Activated B cell treated with CpG ODN at 0.5 μM for 24 hours (primary cell): ENCODE measurements at regions not wholly inside any gene's neighbourhood (a gene's known extent, or its start where the extent isn't known, plus 50 kb on each side); places are given as distances from the start of the nearest gene placed in this dataset.

Source experiments
- ATAC-seq: fragments of 200-7000 bp; cut with Tn5 transposase; one replicate; pipeline ENCODE4 v1.10.0; 2021; ENCODE audit warnings: low read depth, mild to moderate bottlenecking, moderate library complexity
- CTCF ChIA-PET: fragments of 350-600 bp; sonication (Branson Sonifier 250); formaldehyde crosslinking; loops from one replicate; lab custom pipeline; 2021; ENCODE audit warnings: antibody characterized with exemption; lab: Charles Lee
- POLR2A ChIA-PET: fragments of 350-600 bp; sonication (Branson Sonifier 250); formaldehyde crosslinking; loops from one replicate; lab custom pipeline; 2021; ENCODE audit warnings: antibody characterized with exemption; lab: Charles Lee
- DNase-seq: peaks from one replicate; pipeline ENCODE4 v3.0.0; 2022
- H3K27ac Mint-ChIP-seq: one replicate; pipeline ENCODE4 v1.8.0; 2020; ENCODE audit warnings: mixed read lengths
- H3K27me3 Mint-ChIP-seq: one replicate; pipeline ENCODE4 v1.8.0; 2021; ENCODE audit warnings: mixed read lengths
- H3K36me3 Mint-ChIP-seq: one replicate; pipeline ENCODE4 v1.8.0; 2021; ENCODE audit warnings: low read depth, mixed read lengths
- H3K4me1 Mint-ChIP-seq: one replicate; pipeline ENCODE4 v1.8.0; 2021; ENCODE audit warnings: mixed read lengths
- H3K4me3 Mint-ChIP-seq: one replicate; pipeline ENCODE4 v1.8.0; 2020; ENCODE audit warnings: mild to moderate bottlenecking, mixed read lengths
- H3K9me3 Mint-ChIP-seq: one replicate; pipeline ENCODE4 v1.8.0; 2020; ENCODE audit warnings: mixed read lengths
- intact Hi-C: fragments of 100-400 bp; cut with micrococcal nuclease; formaldehyde crosslinking; loops from one replicate; pipeline ENCODE4 v1.15.1; 2024
- TF ChIP-seq, protein P1 (sequence below): fragments of 200-600 bp; IDR thresholded peaks from one replicate; pipeline ENCODE4 v1.8.0; 2022; ENCODE audit warnings: antibody characterized with exemption, mild to moderate bottlenecking

DNA sequence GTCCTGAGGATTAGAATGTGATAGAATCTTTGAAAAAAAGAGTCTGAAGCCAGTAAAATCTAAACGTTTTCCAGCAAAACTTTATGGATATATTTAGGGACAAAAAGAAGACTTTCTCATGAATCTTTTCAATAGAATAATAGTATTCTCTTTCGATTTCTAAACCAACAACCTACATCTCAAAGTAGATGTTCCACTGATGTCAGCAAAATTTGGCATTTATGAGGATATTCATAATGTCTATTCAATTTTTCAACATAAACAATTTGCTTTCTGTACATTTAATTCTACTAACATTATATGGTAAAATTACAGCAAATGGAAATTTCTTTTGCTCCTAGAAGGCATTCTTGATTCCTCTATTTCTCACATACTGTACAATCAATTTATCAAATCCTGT is 886.5 kb downstream of the CENPC start:
- intact Hi-C loops = no loop called here
- Mint-ChIP-seq H3K4me3 (no peak overlapping the region), H3K27ac (no peak overlapping the region), H3K36me3 (no peaks in the 10 kb centered on the region), H3K27me3 (no peaks in the 10 kb centered on the region), H3K9me3 (no peaks in the 10 kb centered on the region), H3K4me1 (no peaks in the 10 kb centered on the region)
- DNase-seq (no peak), ATAC-seq (no peak)
- TF ChIP-seq, protein P1, sequence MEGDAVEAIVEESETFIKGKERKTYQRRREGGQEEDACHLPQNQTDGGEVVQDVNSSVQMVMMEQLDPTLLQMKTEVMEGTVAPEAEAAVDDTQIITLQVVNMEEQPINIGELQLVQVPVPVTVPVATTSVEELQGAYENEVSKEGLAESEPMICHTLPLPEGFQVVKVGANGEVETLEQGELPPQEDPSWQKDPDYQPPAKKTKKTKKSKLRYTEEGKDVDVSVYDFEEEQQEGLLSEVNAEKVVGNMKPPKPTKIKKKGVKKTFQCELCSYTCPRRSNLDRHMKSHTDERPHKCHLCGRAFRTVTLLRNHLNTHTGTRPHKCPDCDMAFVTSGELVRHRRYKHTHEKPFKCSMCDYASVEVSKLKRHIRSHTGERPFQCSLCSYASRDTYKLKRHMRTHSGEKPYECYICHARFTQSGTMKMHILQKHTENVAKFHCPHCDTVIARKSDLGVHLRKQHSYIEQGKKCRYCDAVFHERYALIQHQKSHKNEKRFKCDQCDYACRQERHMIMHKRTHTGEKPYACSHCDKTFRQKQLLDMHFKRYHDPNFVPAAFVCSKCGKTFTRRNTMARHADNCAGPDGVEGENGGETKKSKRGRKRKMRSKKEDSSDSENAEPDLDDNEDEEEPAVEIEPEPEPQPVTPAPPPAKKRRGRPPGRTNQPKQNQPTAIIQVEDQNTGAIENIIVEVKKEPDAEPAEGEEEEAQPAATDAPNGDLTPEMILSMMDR = no peak
- ChIA-PET POLR2A (no interaction called here), CTCF (no interaction called here)

GRCh38 chr4:66655505-66655904 is 889.8 kb downstream of the CENPC start:
- intact Hi-C loops = no loop called here
- Mint-ChIP-seq H3K27ac (no peak overlapping the region), H3K9me3 (no peaks in the 10 kb centered on the region), H3K27me3 (no peaks in the 10 kb centered on the region), H3K4me1 (no peaks in the 10 kb centered on the region), H3K4me3 (no peak overlapping the region), H3K36me3 (no peaks in the 10 kb centered on the region)
- CTCF ChIA-PET = no interaction called here
- ATAC-seq (no peak), DNase-seq (no peak)
- POLR2A ChIA-PET = no interaction called here
- TF ChIP-seq, protein P1 = no peak

DNA sequence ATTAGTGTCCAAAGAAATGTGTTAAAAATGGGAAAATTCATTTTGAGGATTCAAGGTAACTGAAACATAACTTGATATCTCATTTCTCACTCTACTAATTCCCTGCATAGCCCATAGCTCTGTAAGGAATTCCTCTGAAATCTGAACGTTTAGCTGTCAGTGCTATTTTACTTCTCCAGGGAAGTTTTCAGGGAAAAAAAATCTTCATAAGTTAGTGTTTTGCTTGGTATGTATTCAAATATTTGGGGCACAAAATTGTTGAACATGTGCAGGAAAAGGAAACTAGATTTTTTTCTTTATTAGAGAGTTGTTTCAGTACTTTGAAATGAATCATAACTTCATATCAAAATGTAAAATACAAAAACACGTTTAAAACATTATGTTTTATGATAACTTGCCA is 891.4 kb downstream of the CENPC start:
- no peaks in the 10 kb centered on the region for H3K36me3 Mint-ChIP-seq
- no peaks in the 10 kb centered on the region for H3K9me3 Mint-ChIP-seq
- POLR2A ChIA-PET = no interaction called here
- no peak for ATAC-seq
- no peak overlapping the region for H3K4me3 Mint-ChIP-seq
- intact Hi-C loops = no loop called here
- no peak for DNase-seq
- CTCF ChIA-PET = no interaction called here
- no peak overlapping the region for H3K27ac Mint-ChIP-seq
- H3K27me3 Mint-ChIP-seq = no peaks in the 10 kb centered on the region
- no peaks in the 10 kb centered on the region for H3K4me1 Mint-ChIP-seq
- TF ChIP-seq, protein P1 = no peak

DNA sequence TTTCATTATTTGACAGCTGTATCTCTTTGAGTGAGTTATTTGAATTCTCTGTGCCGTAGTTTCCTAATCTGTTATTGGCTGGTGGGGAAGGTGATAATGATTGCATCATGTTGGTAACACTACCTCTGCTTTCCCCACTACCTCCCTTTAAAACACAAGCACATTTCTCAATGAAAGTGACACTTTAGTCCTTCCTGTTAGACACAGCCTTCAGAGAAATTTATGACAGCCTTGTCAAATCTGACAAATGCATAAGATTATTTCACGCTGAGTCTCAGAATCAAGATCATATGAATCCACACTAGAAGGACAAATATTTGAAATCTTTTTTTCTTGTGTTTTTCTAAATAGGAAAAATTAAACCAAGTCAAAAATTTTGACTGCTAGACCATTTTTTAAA is 896.1 kb downstream of the CENPC start:
- DNase-seq (no peak), ATAC-seq (no peak)
- intact Hi-C loops = no loop called here
- no peaks in the 10 kb centered on the region for H3K36me3 Mint-ChIP-seq
- H3K4me1 Mint-ChIP-seq = no peaks in the 10 kb centered on the region
- H3K27ac Mint-ChIP-seq = no peak overlapping the region
- H3K4me3 Mint-ChIP-seq = no peak overlapping the region
- no peaks in the 10 kb centered on the region for H3K9me3 Mint-ChIP-seq
- TF ChIP-seq, protein P1 = no peak
- CTCF ChIA-PET = no interaction called here
- H3K27me3 Mint-ChIP-seq = no peaks in the 10 kb centered on the region
- POLR2A ChIA-PET = no interaction called here

DNA sequence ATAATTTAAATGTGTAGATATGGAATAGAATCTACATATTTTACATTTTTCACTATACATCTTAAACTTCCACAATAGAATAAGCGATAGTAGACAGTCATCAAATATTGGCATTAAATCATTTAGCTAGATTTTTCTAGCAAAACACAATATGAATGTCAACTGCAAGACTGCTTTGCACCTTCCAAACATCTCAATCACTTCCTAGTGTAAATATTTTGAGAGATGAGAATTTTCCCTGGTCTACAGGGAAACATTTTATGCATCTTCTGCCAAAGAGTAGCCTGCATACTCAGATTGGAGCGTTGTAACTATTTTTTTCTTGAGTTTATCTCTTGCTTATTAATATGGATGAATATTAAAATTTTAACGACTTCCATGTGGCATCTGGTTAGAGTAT is 897.4 kb downstream of the CENPC start:
- TF ChIP-seq, protein P1 = no peak
- peaks cover under 1% of the 10 kb centered on the region for H3K9me3 Mint-ChIP-seq
- POLR2A ChIA-PET = no interaction called here
- H3K4me3 Mint-ChIP-seq = no peak overlapping the region
- CTCF ChIA-PET = no interaction called here
- H3K4me1 Mint-ChIP-seq = no peaks in the 10 kb centered on the region
- no peaks in the 10 kb centered on the region for H3K36me3 Mint-ChIP-seq
- H3K27ac Mint-ChIP-seq = no peak overlapping the region
- no peaks in the 10 kb centered on the region for H3K27me3 Mint-ChIP-seq
- no peak for ATAC-seq
- DNase-seq = no peak
- intact Hi-C loops = no loop called here
